Prostate gland (tissue), 2 donors: ENCODE measurements at regions not wholly inside any gene's neighbourhood (a gene's known extent, or its start where the extent isn't known, plus 50 kb on each side); places are given as distances from the start of the nearest gene placed in this dataset.

Source experiments
- DNase-seq: peaks from one replicate; pipeline ENCODE4 v3.0.0-alpha.2; 2019; ENCODE audit warnings: low spot score
- H3K27ac ChIP-seq, 2 donors: fragments of 200-600 bp; sonication (generic); 2 replicates each; pipeline ENCODE4 v1.5.1; 2017 to 2019
- H3K27me3 ChIP-seq: fragments of 200-600 bp; sonication (generic); replicated peaks from 2 replicates; pipeline ENCODE4 v1.5.1; 2019; ENCODE audit not compliant: insufficient read depth
- H3K36me3 ChIP-seq, 2 donors: fragments of 200-600 bp; sonication (generic); 1 replicate in 1 of 2; 2 replicates in 1 of 2; pipeline versions ENCODE4 v1.5.1 to v1.8.1; 2017 to 2019
- H3K4me1 ChIP-seq: fragments of 200-600 bp; sonication (generic); replicated peaks from 2 replicates; pipeline ENCODE4 v1.5.1; 2019
- H3K4me3 ChIP-seq, 2 donors: fragments of 200-600 bp; sonication (generic); 2 replicates each; pipeline ENCODE4 v1.5.1; 2017 to 2019
- H3K9me3 ChIP-seq: fragments of 200-600 bp; sonication (generic); 2 replicates; pipeline ENCODE4 v1.5.1; 2017
- POLR2A ChIP-seq: fragments of 450-650 bp; IDR thresholded peaks from one replicate; pipeline ENCODE4 v1.6.1; 2016; ENCODE audit warnings: antibody characterized with exemption, mild to moderate bottlenecking
- POLR2AphosphoS5 ChIP-seq: sonication (generic); formaldehyde crosslinking; IDR thresholded peaks from one replicate; pipeline ENCODE4 v1.6.1; 2017; ENCODE audit warnings: antibody characterized with exemption
- WGBS: methylation state at CpG from one replicate; pipeline ENCODE4 v1.1.5; 2018; 5-methylcytosine and 5-hydroxymethylcytosine counted together
- intact Hi-C: fragments of 100-400 bp; cut with DNase I; formaldehyde crosslinking; loops from one replicate; pipeline ENCODE4 v1.14.2; 2022
- TF ChIP-seq, protein P1 (sequence below), 4 experiments: fragments of 200-600 bp in 2 of 4; fragments of 450-650 bp in 2 of 4; sonication (generic) in 2 of 4; IDR thresholded peaks; 1 replicate in 3 of 4; 2 replicates in 1 of 4; pipeline ENCODE4 v1.5.1; 2016 to 2019; ENCODE audit warnings: antibody characterized with exemption in 4 of 4, mild to moderate bottlenecking in 2 of 4, moderate library complexity in 2 of 4

DNA sequence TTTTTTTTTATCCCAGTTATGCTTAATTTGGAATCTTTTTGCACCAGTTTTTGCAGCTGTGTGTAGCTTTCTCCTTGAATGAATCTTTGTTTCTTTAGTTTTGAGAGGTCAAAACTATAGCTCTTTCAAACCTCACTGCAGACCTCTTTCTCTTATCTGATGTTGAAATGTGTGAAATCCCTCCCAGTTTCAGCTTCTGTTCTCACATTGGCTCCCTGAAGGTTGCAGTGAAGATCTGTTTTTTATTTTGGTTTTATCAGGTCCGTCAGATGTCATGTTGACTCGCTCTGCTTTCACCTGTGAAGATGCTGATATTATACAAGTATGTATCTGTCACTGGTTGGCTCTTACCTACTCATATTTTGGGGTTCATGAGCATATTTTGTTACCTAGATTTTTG, 372.0 kb downstream of the RFC3 start:
- Histone ChIP-seq H3K4me3 (no peak overlapping the region), H3K9me3 (no peaks in the 10 kb centered on the region), H3K27me3 (no peaks in the 10 kb centered on the region), H3K27ac (no peak overlapping the region), H3K4me1 (no peaks in the 10 kb centered on the region), H3K36me3 (no peaks in the 10 kb centered on the region)
- DNase-seq, result no peak
- 76% methylated on average over 2 of the region's 2 CpGs for WGBS
- intact Hi-C loops, result no loop called here
- TF ChIP-seq POLR2A (no peak), POLR2AphosphoS5 (no peak)
- TF ChIP-seq, protein P1, sequence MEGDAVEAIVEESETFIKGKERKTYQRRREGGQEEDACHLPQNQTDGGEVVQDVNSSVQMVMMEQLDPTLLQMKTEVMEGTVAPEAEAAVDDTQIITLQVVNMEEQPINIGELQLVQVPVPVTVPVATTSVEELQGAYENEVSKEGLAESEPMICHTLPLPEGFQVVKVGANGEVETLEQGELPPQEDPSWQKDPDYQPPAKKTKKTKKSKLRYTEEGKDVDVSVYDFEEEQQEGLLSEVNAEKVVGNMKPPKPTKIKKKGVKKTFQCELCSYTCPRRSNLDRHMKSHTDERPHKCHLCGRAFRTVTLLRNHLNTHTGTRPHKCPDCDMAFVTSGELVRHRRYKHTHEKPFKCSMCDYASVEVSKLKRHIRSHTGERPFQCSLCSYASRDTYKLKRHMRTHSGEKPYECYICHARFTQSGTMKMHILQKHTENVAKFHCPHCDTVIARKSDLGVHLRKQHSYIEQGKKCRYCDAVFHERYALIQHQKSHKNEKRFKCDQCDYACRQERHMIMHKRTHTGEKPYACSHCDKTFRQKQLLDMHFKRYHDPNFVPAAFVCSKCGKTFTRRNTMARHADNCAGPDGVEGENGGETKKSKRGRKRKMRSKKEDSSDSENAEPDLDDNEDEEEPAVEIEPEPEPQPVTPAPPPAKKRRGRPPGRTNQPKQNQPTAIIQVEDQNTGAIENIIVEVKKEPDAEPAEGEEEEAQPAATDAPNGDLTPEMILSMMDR (IDR thresholded peaks at IDR 0.05), result no peak

DNA sequence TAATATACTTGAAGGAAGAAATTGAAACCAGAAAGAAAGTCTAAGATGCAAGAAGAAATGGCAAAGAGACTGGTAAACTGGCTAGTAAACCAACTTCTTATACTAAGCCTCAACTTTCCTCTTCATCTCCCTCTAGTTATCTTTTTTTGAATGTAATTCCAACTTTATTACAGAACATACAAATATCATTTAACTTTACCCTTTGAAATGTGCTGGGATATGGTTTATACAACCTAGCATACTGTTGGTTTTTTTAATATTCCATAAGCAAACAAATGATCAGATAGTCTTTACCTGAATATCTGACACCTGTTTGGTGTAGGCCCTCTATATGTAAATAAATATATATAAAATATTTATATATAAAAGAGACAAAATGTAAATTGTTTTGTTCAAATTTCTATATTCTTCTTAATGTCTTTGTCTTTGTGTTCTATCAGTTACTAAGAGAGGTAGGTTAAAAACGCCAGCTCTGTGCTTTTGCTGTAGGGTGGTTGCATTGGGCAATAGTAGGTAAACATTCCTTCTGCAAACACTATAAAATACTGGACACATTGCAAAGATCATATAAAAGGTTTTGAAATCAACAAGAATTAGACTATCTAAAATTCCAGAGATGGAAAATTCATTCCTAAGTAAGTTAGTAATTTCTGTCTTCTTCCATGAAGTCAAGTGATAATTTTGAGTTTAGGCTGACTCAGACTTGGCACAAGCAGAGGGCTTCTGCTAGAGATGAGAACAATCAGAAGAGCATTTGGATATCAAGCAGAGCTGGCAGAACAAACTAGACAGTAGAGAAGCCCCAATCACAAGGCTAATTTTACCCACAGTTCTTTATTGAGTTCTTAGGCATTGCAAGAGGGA, 383.3 kb downstream of the RFC3 start:
- H3K9me3 ChIP-seq, result no peaks in the 10 kb centered on the region

DNA sequence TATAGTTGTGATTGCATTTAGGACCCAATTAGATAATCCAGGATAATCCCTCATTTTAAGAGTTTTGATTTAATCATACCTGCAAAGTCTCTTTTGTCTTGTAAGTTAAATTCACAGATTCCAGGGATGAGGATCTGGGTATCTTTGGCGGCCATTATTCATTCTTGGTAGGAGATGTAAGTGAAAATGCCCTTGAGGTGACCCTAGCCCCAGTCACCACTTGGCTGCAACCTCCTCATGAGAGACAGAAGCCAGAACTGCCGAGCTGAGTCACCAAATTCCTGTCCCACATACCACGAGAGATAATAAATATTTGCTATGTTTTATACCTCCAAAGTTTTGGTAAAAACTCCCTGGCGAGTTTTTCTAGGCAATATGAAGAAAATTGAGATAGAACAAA, 389.4 kb downstream of the RFC3 start:
- intact Hi-C loops, result no loop called here
- Histone ChIP-seq H3K9me3 (no peaks in the 10 kb centered on the region), H3K27me3 (no peaks in the 10 kb centered on the region), H3K36me3 (no peaks in the 10 kb centered on the region), H3K4me1 (no peaks in the 10 kb centered on the region), H3K27ac (no peak overlapping the region), H3K4me3 (no peak overlapping the region)
- 35% methylated on average over 4 of the region's 4 CpGs for WGBS
- DNase-seq, result no peak
- TF ChIP-seq, protein P1 (IDR thresholded peaks at IDR 0.05), result no peak
- TF ChIP-seq POLR2A (no peak), POLR2AphosphoS5 (no peak)

More for the DNA sequence above, 383.3 kb downstream of the RFC3 start:
- DNase-seq, result peak; percentile 66
- no peaks in the 10 kb centered on the region for H3K4me1 ChIP-seq
- 32% methylated on average over 1 of the region's 1 CpG for WGBS
- peak overlapping the region; percentile 23 to 50 for H3K27ac ChIP-seq
- intact Hi-C loops, result no loop called here
- H3K27me3 ChIP-seq, result no peaks in the 10 kb centered on the region
- TF ChIP-seq POLR2A (no peak), POLR2AphosphoS5 (peak; percentile 82)
- TF ChIP-seq, protein P1 (IDR thresholded peaks at IDR 0.05), result no peak
- no peak overlapping the region for H3K4me3 ChIP-seq
- H3K36me3 ChIP-seq, result no peaks in the 10 kb centered on the region

DNA sequence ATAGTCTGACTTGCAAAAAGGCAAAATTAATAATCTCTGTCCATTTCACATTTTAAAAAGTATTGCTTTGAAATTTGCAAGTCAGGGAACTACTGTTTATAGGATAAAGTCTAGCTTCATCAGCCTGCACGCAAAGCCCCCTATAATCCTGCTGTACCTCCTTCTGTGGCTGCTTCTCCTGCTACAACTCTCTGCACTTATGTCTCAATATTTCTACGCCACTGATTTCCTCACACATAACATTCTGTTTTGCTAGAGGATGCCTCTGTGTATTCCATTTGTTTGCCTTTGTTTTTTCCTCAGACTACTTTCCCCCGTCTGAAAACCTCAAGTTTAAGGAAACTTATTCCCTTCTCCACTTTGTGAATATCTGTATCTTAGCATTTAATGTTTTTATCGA, 389.9 kb downstream of the RFC3 start:
- Histone ChIP-seq H3K27me3 (no peaks in the 10 kb centered on the region), H3K4me3 (no peak overlapping the region), H3K4me1 (no peaks in the 10 kb centered on the region), H3K36me3 (no peaks in the 10 kb centered on the region), H3K27ac (no peak overlapping the region), H3K9me3 (no peaks in the 10 kb centered on the region)
- WGBS, result 82% methylated on average over 4 of the region's 4 CpGs
- no peak for DNase-seq
- intact Hi-C loops, result no loop called here
- no peak for TF ChIP-seq POLR2A
- no peak for TF ChIP-seq POLR2AphosphoS5
- TF ChIP-seq, protein P1 (IDR thresholded peaks at IDR 0.05), result no peak

DNA sequence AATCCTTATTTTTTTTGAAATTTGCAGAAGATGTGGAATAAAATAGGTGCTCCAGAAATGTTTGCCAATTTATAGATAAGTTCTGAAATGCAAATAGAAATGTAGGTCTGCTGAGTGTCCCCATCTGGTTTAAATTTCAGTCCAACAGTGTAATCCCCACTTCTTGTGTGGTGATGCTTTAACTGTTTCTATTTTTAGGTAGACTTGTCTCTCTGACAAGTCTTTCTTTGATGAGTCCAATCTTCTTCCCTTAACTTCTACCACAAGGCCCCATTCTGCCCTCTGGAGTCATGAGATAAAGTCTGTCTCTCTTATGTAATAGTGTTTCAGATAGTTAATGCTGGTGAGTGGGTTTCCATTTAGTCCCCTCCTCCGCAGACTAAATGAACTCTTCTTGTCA, 390.4 kb downstream of the RFC3 start:
- Histone ChIP-seq H3K4me3 (no peak overlapping the region), H3K27me3 (no peaks in the 10 kb centered on the region), H3K36me3 (no peaks in the 10 kb centered on the region), H3K9me3 (no peaks in the 10 kb centered on the region), H3K27ac (no peak overlapping the region), H3K4me1 (no peaks in the 10 kb centered on the region)
- 96% methylated on average over 1 of the region's 1 CpG for WGBS
- intact Hi-C loops, result no loop called here
- TF ChIP-seq, protein P1 (IDR thresholded peaks at IDR 0.05), result no peak
- TF ChIP-seq POLR2A, result no peak
- no peak for DNase-seq
